22Rv1 (cell line): ENCODE measurements at regions not wholly inside any gene's neighbourhood (a gene's known extent, or its start where the extent isn't known, plus 50 kb on each side); places are given as distances from the start of the nearest gene placed in this dataset.

Source experiments
- CTCF ChIP-seq: fragments of 450-650 bp; IDR thresholded peaks from 2 replicates; pipeline ENCODE4 v1.5.1; 2017; ENCODE audit warnings: mild to moderate bottlenecking
- ZFX ChIP-seq: fragments of 450-650 bp; IDR thresholded peaks from 2 replicates; pipeline ENCODE4 v1.6.1; 2017; ENCODE audit warnings: antibody characterized with exemption, borderline replicate concordance

DNA sequence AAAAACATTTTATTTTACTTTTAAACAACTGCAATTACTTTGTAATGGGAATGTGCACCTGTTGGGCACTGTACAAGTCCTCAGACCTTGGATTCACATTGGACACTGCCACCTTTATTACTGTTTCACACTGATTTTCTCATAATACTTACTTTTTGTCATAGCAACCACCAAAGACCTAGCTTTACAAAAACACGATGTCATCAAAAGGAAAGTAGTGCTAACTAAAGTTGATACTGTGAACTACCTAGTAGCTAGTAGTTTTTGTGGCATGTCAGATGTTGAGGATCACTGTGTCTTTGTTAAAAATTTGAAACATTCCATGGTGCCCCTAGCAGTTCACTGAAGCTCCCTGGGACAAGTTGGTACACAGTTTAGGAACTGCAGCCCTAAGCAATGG is 62.9 kb upstream of the HOPX start:
- no peak for TF ChIP-seq CTCF
- no peak for TF ChIP-seq ZFX
